Mucosa of descending colon (tissue), 3 donors: ENCODE measurements at regions not wholly inside any gene's neighbourhood (a gene's known extent, or its start where the extent isn't known, plus 50 kb on each side); places are given as distances from the start of the nearest gene placed in this dataset.

Experiments
- ATAC-seq: fragments of 200-7000 bp; cut with Tn5 transposase; one replicate; pipeline ENCODE4 v1.9.1; 2020; ENCODE audit warnings: mild to moderate bottlenecking, moderate library complexity
- DNase-seq, 3 donors: peaks; one replicate each; pipeline ENCODE4 v3.0.0-alpha.2; 2020
- H3K36me3 ChIP-seq: fragments of 200-600 bp; one replicate; pipeline ENCODE4 v1.8.0; 2021; ENCODE audit warnings: low read depth, mild to moderate bottlenecking
- H3K4me1 ChIP-seq: fragments of 200-600 bp; one replicate; pipeline ENCODE4 v1.8.0; 2021; ENCODE audit warnings: low read depth, mild to moderate bottlenecking
- H3K4me3 ChIP-seq: fragments of 200-600 bp; one replicate; pipeline ENCODE4 v1.8.0; 2021; ENCODE audit warnings: mild to moderate bottlenecking
- H3K9me3 ChIP-seq: fragments of 200-600 bp; one replicate; pipeline ENCODE4 v1.8.0; 2021; ENCODE audit warnings: mild to moderate bottlenecking
- CTCF ChIP-seq: fragments of 200-600 bp; IDR thresholded peaks from one replicate; pipeline ENCODE4 v1.8.0; 2022; ENCODE audit warnings: antibody characterized with exemption, mild to moderate bottlenecking
- intact Hi-C, 2 donors: fragments of 100-400 bp; cut with DNase I in 1 of 2; cut with micrococcal nuclease in 1 of 2; formaldehyde crosslinking; loops; one replicate each; pipeline versions ENCODE4 v1.11.0 to v1.11.1; 2022; cut with DNase I, micrococcal nuclease
- donor health status: DM: no; HTN: no; CAD: no; lungs with moderate emphysema.
- donor health status: DM: no; HTN: no; CAD: no.
- donor health status: DM: no; HTN: yes; CAD: no.

- intact Hi-C loops: no loop called here
- no peak for TF ChIP-seq CTCF
These were observed 704.1 kb downstream of the LUZP2 start for GRCh38 chr11:25200925-25201324.

GRCh38 chr11:25206762-25207161 lies 709.9 kb downstream of the LUZP2 start:
- intact Hi-C loops: no loop called here
- Histone ChIP-seq H3K9me3 (peaks cover 22% of the 10 kb centered on the region), H3K36me3 (no peaks in the 10 kb centered on the region), H3K4me1 (no peaks in the 10 kb centered on the region), H3K4me3 (no peak overlapping the region)
- DNase-seq (no peak), ATAC-seq (no peak)
- no peak for TF ChIP-seq CTCF

More at GRCh38 chr11:25200925-25201324, 704.1 kb downstream of the LUZP2 start:
- Histone ChIP-seq H3K4me3 (no peak overlapping the region), H3K4me1 (no peaks in the 10 kb centered on the region), H3K36me3 (no peaks in the 10 kb centered on the region), H3K9me3 (peaks cover 1% of the 10 kb centered on the region)
- DNase-seq (no peak), ATAC-seq (no peak)

- no peak for TF ChIP-seq CTCF
- no peak for DNase-seq
- ATAC-seq: no peak
- no peaks in the 10 kb centered on the region for H3K36me3 ChIP-seq
- H3K4me3 ChIP-seq: no peak overlapping the region
- peaks cover 13% of the 10 kb centered on the region for H3K9me3 ChIP-seq
- no peaks in the 10 kb centered on the region for H3K4me1 ChIP-seq
- intact Hi-C loops: no loop called here
These were observed 714.9 kb downstream of the LUZP2 start for GRCh38 chr11:25211635-25212254.

- no peak for TF ChIP-seq CTCF
- Histone ChIP-seq H3K4me3 (no peak overlapping the region), H3K36me3 (no peaks in the 10 kb centered on the region), H3K9me3 (peaks cover 2% of the 10 kb centered on the region), H3K4me1 (no peaks in the 10 kb centered on the region)
- intact Hi-C loops: no loop called here
- DNase-seq (no peak), ATAC-seq (no peak)
These were observed 717.8 kb downstream of the LUZP2 start for GRCh38 chr11:25214535-25215176.

- Histone ChIP-seq H3K4me3 (no peak overlapping the region), H3K36me3 (no peaks in the 10 kb centered on the region), H3K9me3 (peaks cover 2% of the 10 kb centered on the region), H3K4me1 (no peaks in the 10 kb centered on the region)
- no peak for ATAC-seq
- no peak for TF ChIP-seq CTCF
- intact Hi-C loops: no loop called here
- DNase-seq: no peak
These were observed 721.2 kb downstream of the LUZP2 start for GRCh38 chr11:25218036-25218435.
